PC-9 (cell line): ENCODE measurements at regions not wholly inside any gene's neighbourhood (a gene's known extent, or its start where the extent isn't known, plus 50 kb on each side); places are given as distances from the start of the nearest gene placed in this dataset.

ENCODE experiments used
- BruUV-seq: library from RNA; stranded (reverse); fragments of 400-500 nt; replicated peaks from 2 replicates; lab custom pipeline; 2021; lab: Mats Ljungman, UMichigan
- CTCF ChIA-PET: fragments of 300-600 bp; sonication (Branson Sonifier 250); formaldehyde crosslinking; loops from one replicate; lab custom pipeline; 2022; ENCODE audit warnings: antibody characterized with exemption; lab: Charles Lee
- POLR2A ChIA-PET: fragments of 300-600 bp; sonication (Branson Sonifier 250); formaldehyde crosslinking; loops from one replicate; lab custom pipeline; 2022; ENCODE audit warnings: antibody characterized with exemption; ENCODE audit not compliant: unreplicated experiment; lab: Charles Lee
- DNase-seq, 2 experiments: peaks; one replicate each; pipeline versions ENCODE4 v3.0.0 to v3.0.0-alpha.2; 2015 to 2022; ENCODE audit warnings: mixed read lengths in 1 of 2
- H2AFZ ChIP-seq: fragments of 200-600 bp; sonication (generic); 2 replicates; pipeline ENCODE4 v1.8.1; 2017; ENCODE audit warnings: antibody characterized with exemption
- H3F3A ChIP-seq: fragments of 200-600 bp; sonication (generic); 2 replicates; pipeline ENCODE4 v1.8.1; 2017; ENCODE audit warnings: antibody characterized with exemption, mild to moderate bottlenecking, low read depth; ENCODE audit not compliant: insufficient read depth
- H3K27ac ChIP-seq: fragments of 200-600 bp; sonication (generic); 2 replicates; pipeline ENCODE4 v1.6.1; 2016; ENCODE audit warnings: mixed run types
- H3K27me3 ChIP-seq: fragments of 200-600 bp; sonication (generic); 2 replicates; pipeline ENCODE4 v1.6.1; 2016; ENCODE audit warnings: low read depth, mixed run types; ENCODE audit not compliant: insufficient read depth
- H3K36me3 ChIP-seq: fragments of 200-600 bp; sonication (generic); 2 replicates; pipeline ENCODE4 v1.6.1; 2016; ENCODE audit warnings: low read depth, mixed run types
- H3K4me1 ChIP-seq: fragments of 200-600 bp; sonication (generic); replicated peaks from 2 replicates; pipeline ENCODE4 v1.6.1; 2016; ENCODE audit warnings: mixed run types; ENCODE audit not compliant: insufficient read depth
- H3K4me2 ChIP-seq: fragments of 200-600 bp; sonication (generic); 2 replicates; pipeline ENCODE4 v1.6.1; 2017; ENCODE audit warnings: mixed run types
- H3K4me3 ChIP-seq: fragments of 200-600 bp; sonication (generic); 2 replicates; pipeline ENCODE4 v1.6.1; 2016; ENCODE audit warnings: mixed run types
- H3K79me2 ChIP-seq: fragments of 200-600 bp; sonication (generic); 2 replicates; pipeline ENCODE4 v1.6.1; 2017; ENCODE audit warnings: low read depth, mixed run types
- H3K9me2 ChIP-seq: fragments of 200-600 bp; sonication (generic); 2 replicates; pipeline ENCODE4 v1.8.1; 2017; ENCODE audit warnings: mild to moderate bottlenecking; ENCODE audit not compliant: insufficient read depth
- H3K9me3 ChIP-seq: fragments of 200-600 bp; sonication (generic); 2 replicates; pipeline ENCODE4 v1.8.1; 2016; ENCODE audit warnings: low read depth; ENCODE audit not compliant: insufficient read depth
- H4K20me1 ChIP-seq: fragments of 200-600 bp; sonication (generic); 2 replicates; pipeline ENCODE4 v1.8.1; 2017; ENCODE audit not compliant: insufficient read depth
- CTCF ChIP-seq: fragments of 200-600 bp; sonication (generic); conservative IDR thresholded peaks from 2 replicates; pipeline ENCODE4 v1.6.1; 2017; ENCODE audit warnings: mixed run types, antibody characterized with exemption, mild to moderate bottlenecking, moderate library complexity
- EZH2 ChIP-seq: fragments of 200-600 bp; sonication (generic); IDR thresholded peaks from 2 replicates; pipeline ENCODE4 v1.8.0; 2017; ENCODE audit warnings: antibody characterized with exemption, low read depth
- intact Hi-C: fragments of 100-400 bp; cut with micrococcal nuclease; formaldehyde crosslinking; loops from one replicate; pipeline ENCODE4 v1.10.0; 2022; ENCODE audit not compliant: unreplicated experiment

GRCh38 chr4:144894573-144894972 is 203.4 kb downstream of the ANAPC10 start:
- intact Hi-C loops, result no loop called here
- no peaks in the 10 kb centered on the region for H3K4me1 ChIP-seq
- no peak overlapping the region for H3K4me3 ChIP-seq
- BruUV-seq, result no TSS peak
- H3K36me3 ChIP-seq, result no peaks in the 10 kb centered on the region
- no peak overlapping the region for H3K4me2 ChIP-seq
- ChIA-PET POLR2A (no interaction called here), CTCF (no interaction called here)
- H3K79me2 ChIP-seq, result no peaks in the 10 kb centered on the region
- H3K9me2 ChIP-seq, result no peaks in the 10 kb centered on the region
- H3K27me3 ChIP-seq, result no peaks in the 10 kb centered on the region
- TF ChIP-seq CTCF, result no peak
- TF ChIP-seq EZH2, result no peak
- H3K27ac ChIP-seq, result no peak overlapping the region
- H3K9me3 ChIP-seq, result no peaks in the 10 kb centered on the region
- peak in 1 of 2 experiments; percentile 2 for DNase-seq
- H2AFZ ChIP-seq, result no peak overlapping the region
- no peaks in the 10 kb centered on the region for H3F3A ChIP-seq
- H4K20me1 ChIP-seq, result no peaks in the 10 kb centered on the region

DNA sequence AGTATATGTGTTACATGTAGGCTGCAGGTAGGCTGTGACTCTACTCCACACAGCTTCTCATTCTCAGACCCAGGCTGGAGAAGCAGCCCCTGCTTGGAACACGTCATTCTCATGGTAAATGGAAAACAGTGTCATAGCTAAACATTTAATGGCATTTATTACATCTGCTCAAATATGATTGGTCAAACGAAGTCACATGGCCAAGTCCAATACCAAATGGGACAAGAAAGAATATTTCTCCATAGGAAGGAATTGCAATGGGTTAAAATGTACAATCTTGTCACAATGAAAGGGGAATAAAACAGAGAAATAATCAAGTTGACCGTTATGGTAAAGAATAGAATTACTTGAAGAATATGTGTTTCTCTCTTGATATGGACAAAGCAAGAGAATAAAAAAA is 198.6 kb downstream of the ANAPC10 start:
- no TSS peak for BruUV-seq
- Histone ChIP-seq H3K4me2 (no peak overlapping the region), H3K27me3 (no peaks in the 10 kb centered on the region), H4K20me1 (no peaks in the 10 kb centered on the region), H3F3A (no peaks in the 10 kb centered on the region), H3K4me3 (no peak overlapping the region), H3K4me1 (no peaks in the 10 kb centered on the region), H3K9me3 (no peaks in the 10 kb centered on the region), H3K36me3 (no peaks in the 10 kb centered on the region), H2AFZ (no peak overlapping the region), H3K79me2 (no peaks in the 10 kb centered on the region), H3K9me2 (no peaks in the 10 kb centered on the region), H3K27ac (no peak overlapping the region)
- POLR2A ChIA-PET, result no interaction called here
- TF ChIP-seq EZH2 (no peak), CTCF (no peak)
- DNase-seq, result no peak
- intact Hi-C loops, result no loop called here
- CTCF ChIA-PET, result no interaction called here

- no peak overlapping the region for H3K27ac ChIP-seq
- H4K20me1 ChIP-seq, result no peaks in the 10 kb centered on the region
- no peaks in the 10 kb centered on the region for H3K27me3 ChIP-seq
- H3K9me3 ChIP-seq, result no peaks in the 10 kb centered on the region
- H3K4me3 ChIP-seq, result no peak overlapping the region
- no peak overlapping the region for H3K4me2 ChIP-seq
- no peak overlapping the region for H2AFZ ChIP-seq
- no TSS peak for BruUV-seq
- DNase-seq, result no peak
- no peaks in the 10 kb centered on the region for H3K9me2 ChIP-seq
- CTCF ChIA-PET, result no interaction called here
- intact Hi-C loops, result no loop called here
- H3K36me3 ChIP-seq, result no peaks in the 10 kb centered on the region
- no peaks in the 10 kb centered on the region for H3F3A ChIP-seq
- no peak for TF ChIP-seq EZH2
- no peak for TF ChIP-seq CTCF
- no peaks in the 10 kb centered on the region for H3K79me2 ChIP-seq
- H3K4me1 ChIP-seq, result no peaks in the 10 kb centered on the region
- POLR2A ChIA-PET, result no interaction called here
Observed at GRCh38 chr4:144901141-144901540, 196.9 kb downstream of the ANAPC10 start.
